PC-9 (cell line): ENCODE measurements at regions not wholly inside any gene's neighbourhood (a gene's known extent, or its start where the extent isn't known, plus 50 kb on each side); places are given as distances from the start of the nearest gene placed in this dataset.

Source experiments
- CTCF ChIP-seq: fragments of 200-600 bp; sonication (generic); conservative IDR thresholded peaks from 2 replicates; pipeline ENCODE4 v1.6.1; 2017; ENCODE audit warnings: mixed run types, antibody characterized with exemption, mild to moderate bottlenecking, moderate library complexity
- EZH2 ChIP-seq: fragments of 200-600 bp; sonication (generic); IDR thresholded peaks from 2 replicates; pipeline ENCODE4 v1.8.0; 2017; ENCODE audit warnings: antibody characterized with exemption, low read depth

- TF ChIP-seq CTCF = no peak
- no peak for TF ChIP-seq EZH2
Measured at GRCh38 chr12:42763682-42764081, 174.1 kb upstream of the PRICKLE1 start.
